Thoracic aorta (tissue), 2 donors: ENCODE measurements at regions not wholly inside any gene's neighbourhood (a gene's known extent, or its start where the extent isn't known, plus 50 kb on each side); places are given as distances from the start of the nearest gene placed in this dataset.

Source experiments
- ATAC-seq: fragments of 150-250 bp; one replicate; pipeline ENCODE4 v1.8.0; 2017; ENCODE audit warnings: low read depth; ENCODE audit not compliant: insufficient number of reproducible peaks, low FRiP score
- DNase-seq: peaks from one replicate; pipeline ENCODE4 v3.0.0-alpha.2; 2020; ENCODE audit warnings: low spot score
- H3K27ac ChIP-seq, 2 donors: fragments of 200-600 bp; sonication (generic); 1 replicate in 1 of 2; 2 replicates in 1 of 2; pipeline ENCODE4 v1.5.1; 2016; ENCODE audit warnings: mild to moderate bottlenecking in 2 of 2, moderate library complexity in 2 of 2
- H3K27me3 ChIP-seq: fragments of 200-600 bp; sonication (generic); replicated peaks from 2 replicates; pipeline ENCODE4 v1.6.0; 2016; ENCODE audit warnings: mild to moderate bottlenecking; ENCODE audit not compliant: insufficient read depth
- H3K36me3 ChIP-seq: fragments of 200-600 bp; sonication (generic); one replicate; pipeline ENCODE4 v1.5.1; 2016
- H3K4me1 ChIP-seq, 2 donors: fragments of 200-600 bp; sonication (generic); 1 replicate in 1 of 2; 2 replicates in 1 of 2; pipeline versions ENCODE4 v1.5.1 to v1.6.0; 2016; ENCODE audit warnings: low read depth in 2 of 2, mild to moderate bottlenecking in 1 of 2; ENCODE audit not compliant: control insufficient read depth in 1 of 2
- H3K4me3 ChIP-seq: fragments of 200-600 bp; sonication (generic); 2 replicates; pipeline ENCODE4 v1.5.1; 2016; ENCODE audit warnings: mild to moderate bottlenecking
- H3K9me3 ChIP-seq: fragments of 200-600 bp; sonication (generic); 2 replicates; pipeline ENCODE4 v1.5.1; 2016
- TF ChIP-seq, protein P1 (sequence below): fragments of 200-600 bp; sonication (generic); IDR thresholded peaks from one replicate; pipeline ENCODE4 v1.5.1; 2019; ENCODE audit warnings: antibody characterized with exemption

DNA sequence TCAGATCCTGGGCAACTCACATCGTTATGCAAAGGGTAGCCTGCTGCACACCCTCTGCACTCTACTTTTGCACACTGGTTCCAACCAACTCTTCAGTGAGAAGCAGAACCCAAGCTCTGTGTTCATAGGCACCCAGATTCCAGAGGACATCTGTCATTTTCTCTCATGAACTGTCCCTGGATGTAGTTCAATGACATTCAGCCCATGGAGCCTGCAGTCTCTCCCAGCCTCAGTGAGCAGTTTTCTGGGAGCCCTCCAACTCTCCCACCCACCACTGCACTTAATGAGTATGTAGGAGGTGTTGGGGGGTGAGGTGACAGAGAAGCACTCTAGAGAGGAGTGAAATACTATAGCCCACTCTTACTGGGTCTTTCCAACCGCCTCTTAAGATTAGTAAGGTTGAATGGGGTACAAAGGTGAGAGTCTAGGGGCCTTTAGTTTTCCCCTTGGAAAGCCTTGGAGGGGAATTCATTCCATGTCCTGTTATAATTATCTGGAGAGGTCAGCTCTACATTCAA is 58.1 kb upstream of the APOBEC4 start:
- Histone ChIP-seq H3K27ac (no peak overlapping the region), H3K9me3 (no peaks in the 10 kb centered on the region), H3K4me3 (no peak overlapping the region), H3K27me3 (no peaks in the 10 kb centered on the region), H3K4me1 (no peaks in the 10 kb centered on the region), H3K36me3 (no peaks in the 10 kb centered on the region)
- ATAC-seq, result no peak
- TF ChIP-seq, protein P1, sequence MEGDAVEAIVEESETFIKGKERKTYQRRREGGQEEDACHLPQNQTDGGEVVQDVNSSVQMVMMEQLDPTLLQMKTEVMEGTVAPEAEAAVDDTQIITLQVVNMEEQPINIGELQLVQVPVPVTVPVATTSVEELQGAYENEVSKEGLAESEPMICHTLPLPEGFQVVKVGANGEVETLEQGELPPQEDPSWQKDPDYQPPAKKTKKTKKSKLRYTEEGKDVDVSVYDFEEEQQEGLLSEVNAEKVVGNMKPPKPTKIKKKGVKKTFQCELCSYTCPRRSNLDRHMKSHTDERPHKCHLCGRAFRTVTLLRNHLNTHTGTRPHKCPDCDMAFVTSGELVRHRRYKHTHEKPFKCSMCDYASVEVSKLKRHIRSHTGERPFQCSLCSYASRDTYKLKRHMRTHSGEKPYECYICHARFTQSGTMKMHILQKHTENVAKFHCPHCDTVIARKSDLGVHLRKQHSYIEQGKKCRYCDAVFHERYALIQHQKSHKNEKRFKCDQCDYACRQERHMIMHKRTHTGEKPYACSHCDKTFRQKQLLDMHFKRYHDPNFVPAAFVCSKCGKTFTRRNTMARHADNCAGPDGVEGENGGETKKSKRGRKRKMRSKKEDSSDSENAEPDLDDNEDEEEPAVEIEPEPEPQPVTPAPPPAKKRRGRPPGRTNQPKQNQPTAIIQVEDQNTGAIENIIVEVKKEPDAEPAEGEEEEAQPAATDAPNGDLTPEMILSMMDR, result no peak
- DNase-seq, result no peak

DNA sequence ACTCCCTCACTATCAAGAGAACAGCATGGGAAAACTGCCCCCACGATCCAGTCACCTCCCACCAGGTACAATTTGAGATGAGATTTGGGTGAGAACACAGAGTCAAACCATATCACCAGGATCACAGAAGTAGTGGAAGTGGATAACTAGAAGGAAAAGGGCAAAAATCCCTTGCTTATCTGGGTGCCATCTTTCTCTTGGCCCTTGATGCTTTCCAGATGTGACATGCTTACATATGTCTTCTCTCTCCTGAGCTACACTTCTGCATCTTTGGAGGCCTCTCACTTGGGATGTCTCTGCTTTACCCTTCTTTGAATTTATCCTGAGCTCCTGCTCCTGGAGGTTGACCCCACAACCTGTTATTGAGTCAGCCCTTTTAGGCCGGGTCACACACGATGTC is 57.6 kb upstream of the APOBEC4 start:
- no peaks in the 10 kb centered on the region for H3K36me3 ChIP-seq
- no peak overlapping the region for H3K4me3 ChIP-seq
- TF ChIP-seq, protein P1, result no peak
- DNase-seq (no peak), ATAC-seq (no peak)
- no peaks in the 10 kb centered on the region for H3K4me1 ChIP-seq
- no peaks in the 10 kb centered on the region for H3K9me3 ChIP-seq
- H3K27me3 ChIP-seq, result no peaks in the 10 kb centered on the region
- no peak overlapping the region for H3K27ac ChIP-seq

DNA sequence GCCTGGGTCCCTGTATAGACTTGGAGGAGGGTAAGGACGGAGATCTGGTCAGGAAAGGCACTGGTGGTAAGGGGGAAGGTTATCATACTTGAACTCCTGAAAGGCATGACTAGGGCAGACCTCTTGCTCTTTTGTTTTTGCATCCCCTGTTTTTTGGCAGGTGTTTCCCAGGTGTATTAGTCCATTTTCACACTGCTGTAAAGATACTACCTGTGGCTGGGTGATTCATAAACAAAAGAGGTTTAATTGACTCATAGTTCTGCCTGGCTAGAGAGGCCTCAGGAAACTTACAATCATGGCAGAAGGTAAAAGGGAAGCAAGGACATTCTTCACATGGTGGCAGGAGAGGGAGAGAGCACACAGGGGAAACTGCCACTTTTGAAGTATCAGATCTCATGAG is 57.2 kb upstream of the APOBEC4 start:
- Histone ChIP-seq H3K4me1 (no peaks in the 10 kb centered on the region), H3K9me3 (no peaks in the 10 kb centered on the region), H3K4me3 (no peak overlapping the region), H3K27ac (no peak overlapping the region), H3K36me3 (no peaks in the 10 kb centered on the region), H3K27me3 (no peaks in the 10 kb centered on the region)
- no peak for ATAC-seq
- TF ChIP-seq, protein P1, result no peak
- DNase-seq, result no peak

DNA sequence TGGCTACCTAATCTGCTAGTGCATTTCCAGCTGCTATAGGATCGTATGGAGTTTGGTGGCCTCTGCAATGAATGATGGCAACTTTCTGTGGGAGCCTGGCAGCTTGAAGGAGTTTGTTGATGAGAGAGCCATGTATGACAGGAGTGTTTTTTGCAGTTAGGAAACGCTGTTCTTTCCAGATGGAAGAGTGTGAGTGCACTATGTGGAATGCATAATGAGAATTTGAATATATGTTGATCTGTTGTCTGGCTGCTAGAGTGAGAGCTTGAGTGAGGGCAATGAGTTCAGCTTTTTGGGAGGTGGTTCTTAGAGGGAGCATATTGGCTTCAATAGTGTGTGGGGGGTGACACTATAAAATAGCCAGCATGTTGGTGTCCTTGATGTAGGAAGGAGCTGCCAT is 51.0 kb upstream of the APOBEC4 start:
- no peak overlapping the region for H3K4me3 ChIP-seq
- ATAC-seq (no peak), DNase-seq (no peak)
- H3K36me3 ChIP-seq, result no peaks in the 10 kb centered on the region
- no peaks in the 10 kb centered on the region for H3K9me3 ChIP-seq
- TF ChIP-seq, protein P1, result no peak
- H3K27ac ChIP-seq, result no peak overlapping the region
- H3K27me3 ChIP-seq, result no peaks in the 10 kb centered on the region
- H3K4me1 ChIP-seq, result no peaks in the 10 kb centered on the region
